ENCODE measurements at regions not wholly inside any gene's neighbourhood (a gene's known extent, or its start where the extent isn't known, plus 50 kb on each side); places are given as distances from the start of the nearest gene placed in this dataset.
"Not testable (repeated sequence)": the region's sequence is repeated elsewhere in the genome, so short reads cannot be mapped to it uniquely, and the experiment has no call there.

DNA sequence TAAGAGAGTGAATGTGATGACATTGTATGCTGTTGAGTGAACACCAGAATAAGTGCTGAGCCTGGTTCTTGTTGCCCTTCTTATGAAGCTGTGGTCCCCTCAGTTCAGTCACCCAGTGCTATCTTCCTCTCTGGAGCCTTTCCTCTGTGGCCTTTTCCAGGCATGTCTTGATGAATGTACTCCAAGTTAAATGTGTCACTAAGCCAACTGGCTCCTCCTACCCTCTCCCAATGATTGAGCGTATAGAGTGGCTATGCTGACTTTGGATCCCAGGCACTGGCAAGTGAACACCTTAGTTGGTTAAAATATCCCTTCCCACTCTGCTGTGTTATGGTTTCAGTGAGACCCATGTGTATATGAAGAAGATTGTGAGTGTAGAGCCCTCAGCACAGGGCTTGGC, 134.1 kb upstream of the MAMLD1 start:
- no peak overlapping the region for H3K4me3 ChIP-seq
- WGBS, 2 donors: 91 to 100% methylated on average over 1 of the region's 1 CpG
- ATAC-seq (ENCODE audit: insufficient read depth, low FRiP score) (no peak), DNase-seq (no peak)
- H3K36me3 ChIP-seq (ENCODE audit: control insufficient read depth in 4 of 4, insufficient read depth in 4 of 4, low read length in 4 of 4): no peaks in the 10 kb centered on the region
- H3K4me1 ChIP-seq (ENCODE audit: control insufficient read depth in 5 of 5, insufficient read depth in 5 of 5, low read length in 5 of 5): no peaks in the 10 kb centered on the region
- TF ChIP-seq, protein P1, sequence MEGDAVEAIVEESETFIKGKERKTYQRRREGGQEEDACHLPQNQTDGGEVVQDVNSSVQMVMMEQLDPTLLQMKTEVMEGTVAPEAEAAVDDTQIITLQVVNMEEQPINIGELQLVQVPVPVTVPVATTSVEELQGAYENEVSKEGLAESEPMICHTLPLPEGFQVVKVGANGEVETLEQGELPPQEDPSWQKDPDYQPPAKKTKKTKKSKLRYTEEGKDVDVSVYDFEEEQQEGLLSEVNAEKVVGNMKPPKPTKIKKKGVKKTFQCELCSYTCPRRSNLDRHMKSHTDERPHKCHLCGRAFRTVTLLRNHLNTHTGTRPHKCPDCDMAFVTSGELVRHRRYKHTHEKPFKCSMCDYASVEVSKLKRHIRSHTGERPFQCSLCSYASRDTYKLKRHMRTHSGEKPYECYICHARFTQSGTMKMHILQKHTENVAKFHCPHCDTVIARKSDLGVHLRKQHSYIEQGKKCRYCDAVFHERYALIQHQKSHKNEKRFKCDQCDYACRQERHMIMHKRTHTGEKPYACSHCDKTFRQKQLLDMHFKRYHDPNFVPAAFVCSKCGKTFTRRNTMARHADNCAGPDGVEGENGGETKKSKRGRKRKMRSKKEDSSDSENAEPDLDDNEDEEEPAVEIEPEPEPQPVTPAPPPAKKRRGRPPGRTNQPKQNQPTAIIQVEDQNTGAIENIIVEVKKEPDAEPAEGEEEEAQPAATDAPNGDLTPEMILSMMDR (IDR thresholded peaks at IDR 0.05; ENCODE audit: control extremely low read depth, extremely low read depth): no peak
- no peak overlapping the region for H3K27ac ChIP-seq (ENCODE audit: low read depth in 1 of 2, low read length in 1 of 2)
- peaks cover 0 to 5% (median 0%) of the 10 kb centered on the region in 3 donors for H3K27me3 ChIP-seq (ENCODE audit: control insufficient read depth in 3 of 3, insufficient read depth in 3 of 3, low read length in 2 of 3)
- peaks cover 0 to 9% (median 0%) of the 10 kb centered on the region in 4 donors for H3K9me3 ChIP-seq (ENCODE audit: control insufficient read depth in 4 of 4, insufficient read depth in 3 of 4, low read length in 3 of 4)
- H3K9ac ChIP-seq (ENCODE audit: insufficient read depth in 1 of 2, low read length in 2 of 2): no peak overlapping the region

DNA sequence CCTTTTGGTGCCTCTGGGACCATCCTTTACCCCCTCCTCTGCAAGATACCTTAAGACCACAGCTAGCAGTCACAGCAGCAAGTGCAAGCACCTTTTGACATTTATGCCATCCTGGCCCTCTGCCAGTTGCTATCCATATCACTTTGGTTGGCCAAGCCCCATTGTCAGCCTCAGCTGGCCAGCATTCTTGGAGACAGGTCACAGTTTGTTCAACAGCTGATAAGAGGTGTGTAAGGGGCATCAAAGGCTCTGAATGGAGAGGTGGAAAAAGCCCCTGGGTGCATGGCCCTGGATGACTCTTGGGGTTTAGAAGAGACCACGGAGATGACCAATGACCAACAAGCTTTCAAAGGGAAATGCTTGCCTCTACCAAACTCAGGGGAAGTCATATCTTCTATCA, 133.6 kb upstream of the MAMLD1 start:
- Histone ChIP-seq H3K9ac (ENCODE audit: insufficient read depth in 1 of 2, low read length in 2 of 2) (no peak overlapping the region), H3K4me1 (ENCODE audit: control insufficient read depth in 5 of 5, insufficient read depth in 5 of 5, low read length in 5 of 5) (no peaks in the 10 kb centered on the region), H3K27ac (ENCODE audit: low read depth in 1 of 2, low read length in 1 of 2) (no peak overlapping the region), H3K27me3 (ENCODE audit: control insufficient read depth in 3 of 3, insufficient read depth in 3 of 3, low read length in 2 of 3) (peaks cover 0 to 5% (median 0%) of the 10 kb centered on the region in 3 donors), H3K36me3 (ENCODE audit: control insufficient read depth in 4 of 4, insufficient read depth in 4 of 4, low read length in 4 of 4) (no peaks in the 10 kb centered on the region), H3K4me3 (no peak overlapping the region), H3K9me3 (ENCODE audit: control insufficient read depth in 4 of 4, insufficient read depth in 3 of 4, low read length in 3 of 4) (peaks cover 0 to 11% (median 1%) of the 10 kb centered on the region in 4 donors)
- TF ChIP-seq, protein P1 (IDR thresholded peaks at IDR 0.05; ENCODE audit: control extremely low read depth, extremely low read depth): no peak
- WGBS, 2 donors: 47 to 100% methylated on average over 1 of the region's 1 CpG
- DNase-seq: no peak
- ATAC-seq (ENCODE audit: insufficient read depth, low FRiP score): no peak

DNA sequence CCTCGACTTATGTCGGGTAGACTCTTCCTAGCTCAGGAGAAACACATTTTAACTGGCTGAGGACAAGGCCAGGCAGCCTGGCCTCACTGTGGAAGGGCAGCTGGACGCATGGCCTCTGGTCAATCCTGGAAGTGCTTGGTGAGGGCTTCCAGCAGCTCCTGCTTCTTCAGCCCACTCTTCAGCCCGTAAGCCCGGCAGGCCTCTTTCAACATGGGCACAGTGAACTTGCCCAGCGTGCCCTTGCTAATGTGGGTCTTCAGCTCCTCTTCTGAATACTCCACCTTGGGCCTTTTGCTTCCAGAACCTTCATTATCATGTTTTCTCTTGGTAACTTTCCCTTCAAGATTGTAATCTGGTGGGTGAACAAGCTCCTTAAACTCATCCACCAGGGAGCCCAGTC, 132.2 kb upstream of the MAMLD1 start:
- not testable (repeated sequence) for H3K27me3 ChIP-seq (ENCODE audit: control insufficient read depth in 3 of 3, insufficient read depth in 3 of 3, low read length in 2 of 3); H3K9ac ChIP-seq (ENCODE audit: insufficient read depth in 1 of 2, low read length in 2 of 2); H3K4me3 ChIP-seq; H3K9me3 ChIP-seq (ENCODE audit: control insufficient read depth in 4 of 4, insufficient read depth in 3 of 4, low read length in 3 of 4); H3K27ac ChIP-seq (ENCODE audit: low read depth in 1 of 2, low read length in 1 of 2); DNase-seq; H3K36me3 ChIP-seq (ENCODE audit: control insufficient read depth in 4 of 4, insufficient read depth in 4 of 4, low read length in 4 of 4); ATAC-seq (ENCODE audit: insufficient read depth, low FRiP score); H3K4me1 ChIP-seq (ENCODE audit: control insufficient read depth in 5 of 5, insufficient read depth in 5 of 5, low read length in 5 of 5)
- 73 to 81% methylated on average over 4 to 6 of the region's 6 CpGs for WGBS, 2 donors

DNA sequence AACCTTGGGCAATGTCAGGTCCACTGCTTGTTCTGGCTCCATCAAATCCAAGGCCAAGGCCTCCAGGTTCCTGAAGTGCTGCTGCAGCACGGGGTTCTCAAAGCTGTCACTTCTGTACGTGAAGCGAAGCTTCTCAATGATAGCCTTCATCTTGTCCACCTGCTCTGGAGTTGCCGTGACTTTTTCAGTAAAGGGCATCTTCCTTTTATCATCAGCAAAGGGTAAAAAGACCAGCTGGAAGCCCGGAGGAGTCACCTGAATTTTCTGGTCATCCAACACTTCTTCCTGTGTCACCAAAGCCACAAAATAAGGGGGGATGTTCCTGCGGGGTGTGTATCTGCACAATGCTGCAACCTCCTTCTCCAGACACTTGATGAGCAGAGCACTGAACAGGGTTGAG, 131.7 kb upstream of the MAMLD1 start:
- H3K27ac ChIP-seq (ENCODE audit: low read depth in 1 of 2, low read length in 1 of 2); DNase-seq; ATAC-seq (ENCODE audit: insufficient read depth, low FRiP score); H3K4me1 ChIP-seq (ENCODE audit: control insufficient read depth in 5 of 5, insufficient read depth in 5 of 5, low read length in 5 of 5); H3K36me3 ChIP-seq (ENCODE audit: control insufficient read depth in 4 of 4, insufficient read depth in 4 of 4, low read length in 4 of 4); H3K4me3 ChIP-seq; H3K9ac ChIP-seq (ENCODE audit: insufficient read depth in 1 of 2, low read length in 2 of 2); H3K27me3 ChIP-seq (ENCODE audit: control insufficient read depth in 3 of 3, insufficient read depth in 3 of 3, low read length in 2 of 3); H3K9me3 ChIP-seq (ENCODE audit: control insufficient read depth in 4 of 4, insufficient read depth in 3 of 4, low read length in 3 of 4): not testable (repeated sequence)
- 84 to 91% methylated on average over 6 of the region's 6 CpGs for WGBS, 2 donors

DNA sequence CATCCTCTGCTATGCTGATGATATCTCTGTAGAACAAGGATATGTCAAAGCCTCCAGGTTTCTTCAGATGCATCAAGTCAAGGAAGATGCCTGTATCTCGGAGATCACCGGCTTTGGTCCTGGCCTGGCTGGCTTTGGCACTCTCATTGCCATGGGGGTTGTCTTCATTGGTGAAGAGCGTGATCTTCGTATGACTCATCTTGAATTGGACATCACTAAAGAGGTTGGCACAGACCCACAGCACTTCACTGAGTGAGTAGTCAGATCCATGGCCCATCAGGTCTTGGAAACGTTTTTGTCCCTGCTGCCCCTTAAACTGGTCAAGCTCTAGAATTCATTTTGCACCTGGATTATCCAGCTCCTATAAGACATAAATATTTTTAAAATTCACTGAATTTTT, 130.9 kb upstream of the MAMLD1 start:
- not testable (repeated sequence) for H3K4me1 ChIP-seq (ENCODE audit: control insufficient read depth in 5 of 5, insufficient read depth in 5 of 5, low read length in 5 of 5); DNase-seq; H3K27me3 ChIP-seq (ENCODE audit: control insufficient read depth in 3 of 3, insufficient read depth in 3 of 3, low read length in 2 of 3); H3K27ac ChIP-seq (ENCODE audit: low read depth in 1 of 2, low read length in 1 of 2); H3K4me3 ChIP-seq; H3K9ac ChIP-seq (ENCODE audit: insufficient read depth in 1 of 2, low read length in 2 of 2); H3K9me3 ChIP-seq (ENCODE audit: control insufficient read depth in 4 of 4, insufficient read depth in 3 of 4, low read length in 3 of 4); ATAC-seq (ENCODE audit: insufficient read depth, low FRiP score); H3K36me3 ChIP-seq (ENCODE audit: control insufficient read depth in 4 of 4, insufficient read depth in 4 of 4, low read length in 4 of 4)
- WGBS, 2 donors: 76 to 94% methylated on average over 5 of the region's 5 CpGs
